ENCODE measurements at regions not wholly inside any gene's neighbourhood (a gene's known extent, or its start where the extent isn't known, plus 50 kb on each side); places are given as distances from the start of the nearest gene placed in this dataset.

DNA sequence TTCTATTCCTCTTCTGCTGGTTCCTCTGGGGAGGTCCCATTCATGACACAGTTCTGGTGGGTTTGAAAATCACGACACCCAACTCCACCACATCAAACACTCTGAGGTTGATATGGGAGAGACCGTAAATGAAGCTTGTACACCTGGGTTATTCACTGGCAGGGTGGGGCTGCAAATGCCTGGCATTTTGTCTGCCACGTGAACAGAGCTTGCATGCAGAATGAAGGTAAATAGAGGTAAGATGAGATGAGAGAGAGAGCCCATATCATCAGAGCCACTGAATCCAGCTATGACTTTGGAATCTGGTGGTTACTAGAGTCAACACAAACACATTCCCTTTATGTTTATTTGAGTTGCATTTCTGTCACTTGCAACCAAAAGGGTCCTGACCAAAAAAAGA, 97.4 kb downstream of the BANF2 start:
- Histone ChIP-seq H3K27ac (ENCODE audit: low read length) (no peak overlapping the region), H3K27me3 (ENCODE audit: control insufficient read depth in 1 of 2, insufficient read depth in 2 of 2, low read length in 2 of 2) (no peaks in the 10 kb centered on the region), H3K9ac (ENCODE audit: low read length in 2 of 2) (no peak overlapping the region), H3K4me3 (ENCODE audit: low read length in 2 of 2) (no peak overlapping the region), H3K9me3 (ENCODE audit: control insufficient read depth in 2 of 2, low read length in 2 of 2) (no peaks in the 10 kb centered on the region), H3K36me3 (ENCODE audit: control insufficient read depth in 2 of 2, insufficient read depth in 2 of 2, low read length in 2 of 2) (no peaks in the 10 kb centered on the region), H3K4me1 (ENCODE audit: control insufficient read depth, insufficient read depth, low read length) (peaks cover 27% of the 10 kb centered on the region)

DNA sequence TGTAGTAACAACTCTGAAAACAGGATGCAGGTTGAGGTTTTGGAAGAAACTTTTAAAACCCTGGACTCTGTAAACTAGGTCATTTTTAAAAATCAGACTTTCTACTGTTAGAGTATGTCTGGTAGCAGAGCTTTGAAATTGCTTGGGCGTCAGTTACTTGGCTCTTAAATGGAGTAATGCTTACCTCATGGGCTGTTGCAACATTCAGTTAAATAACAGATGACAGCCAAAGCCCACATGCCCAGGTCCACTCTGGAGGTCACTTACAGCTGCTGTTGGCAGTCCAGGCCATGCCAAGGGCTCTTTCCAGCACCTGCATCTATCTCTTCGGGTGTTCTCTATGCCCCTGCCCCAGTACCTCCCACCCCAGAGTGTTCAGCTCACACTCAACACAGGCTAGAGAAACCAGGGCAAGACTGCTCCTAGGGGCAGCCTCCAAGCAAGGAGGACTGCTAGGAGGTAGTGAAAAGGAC, 96.4 kb downstream of the BANF2 start:
- no peaks in the 10 kb centered on the region for H3K36me3 ChIP-seq (ENCODE audit: control insufficient read depth in 2 of 2, insufficient read depth in 2 of 2, low read length in 2 of 2)
- no peak overlapping the region for H3K4me3 ChIP-seq (ENCODE audit: low read length in 2 of 2)
- H3K27ac ChIP-seq (ENCODE audit: low read length), result peak overlapping the region; percentile 49
- H3K9ac ChIP-seq (ENCODE audit: low read length in 2 of 2), result no peak overlapping the region
- H3K9me3 ChIP-seq (ENCODE audit: control insufficient read depth in 2 of 2, low read length in 2 of 2), result no peaks in the 10 kb centered on the region
- peaks cover 27% of the 10 kb centered on the region for H3K4me1 ChIP-seq (ENCODE audit: control insufficient read depth, insufficient read depth, low read length)
- H3K27me3 ChIP-seq (ENCODE audit: control insufficient read depth in 1 of 2, insufficient read depth in 2 of 2, low read length in 2 of 2), result no peaks in the 10 kb centered on the region

DNA sequence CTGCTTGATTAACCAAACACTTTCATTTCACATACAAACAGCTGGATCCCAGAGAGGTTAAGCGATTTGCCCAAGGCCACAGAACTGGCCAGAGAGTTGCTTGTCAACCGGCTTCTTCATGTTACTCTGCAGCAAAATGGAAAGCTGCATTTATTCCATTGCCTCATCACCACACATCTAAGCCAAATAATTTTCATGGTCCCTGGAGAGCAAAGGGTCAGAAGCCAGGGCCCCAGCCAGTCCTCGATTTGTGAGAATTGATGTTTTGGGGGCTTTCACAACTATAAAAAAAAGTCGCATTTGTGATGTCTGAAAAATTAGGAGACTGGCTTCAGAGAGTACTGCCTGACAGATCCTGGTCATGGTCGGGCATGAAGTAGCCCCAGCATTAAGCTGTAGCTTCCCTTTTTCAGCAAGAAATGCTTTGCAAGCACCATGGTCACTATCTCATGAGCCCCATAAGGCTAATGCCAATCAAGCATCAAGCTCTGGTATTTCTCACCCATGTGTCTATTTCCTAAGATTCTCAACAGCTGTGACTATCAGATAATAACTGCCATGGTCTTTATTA, 95.8 kb downstream of the BANF2 start:
- Histone ChIP-seq H3K36me3 (ENCODE audit: control insufficient read depth in 2 of 2, insufficient read depth in 2 of 2, low read length in 2 of 2) (no peaks in the 10 kb centered on the region), H3K4me3 (ENCODE audit: low read length in 2 of 2) (no peak overlapping the region), H3K27me3 (ENCODE audit: control insufficient read depth in 1 of 2, insufficient read depth in 2 of 2, low read length in 2 of 2) (no peaks in the 10 kb centered on the region), H3K9me3 (ENCODE audit: control insufficient read depth in 2 of 2, low read length in 2 of 2) (no peaks in the 10 kb centered on the region), H3K27ac (ENCODE audit: low read length) (peak overlapping the region; percentile 49), H3K9ac (ENCODE audit: low read length in 2 of 2) (no peak overlapping the region), H3K4me1 (ENCODE audit: control insufficient read depth, insufficient read depth, low read length) (peaks cover 27% of the 10 kb centered on the region)

DNA sequence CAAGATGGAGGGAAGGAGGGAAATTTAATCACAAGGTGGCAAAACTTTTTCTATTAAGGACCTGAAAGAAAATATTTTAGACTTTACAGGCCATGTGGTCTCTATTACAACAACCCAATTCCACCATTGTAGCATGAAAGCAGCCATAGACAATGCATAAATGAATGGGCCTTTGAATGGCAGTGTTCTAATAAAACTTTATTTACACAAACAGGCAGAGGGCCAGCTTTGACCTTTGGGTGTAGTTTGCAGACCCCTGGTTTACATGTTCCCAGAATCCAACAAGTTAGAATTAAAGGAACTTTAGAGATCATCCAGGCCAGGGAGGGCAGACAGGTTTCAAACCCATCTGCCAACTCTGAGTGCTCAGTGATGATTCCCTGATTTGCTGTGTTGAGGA, 95.2 kb downstream of the BANF2 start:
- peak overlapping the region; percentile 49 for H3K27ac ChIP-seq (ENCODE audit: low read length)
- no peaks in the 10 kb centered on the region for H3K27me3 ChIP-seq (ENCODE audit: control insufficient read depth in 1 of 2, insufficient read depth in 2 of 2, low read length in 2 of 2)
- H3K4me3 ChIP-seq (ENCODE audit: low read length in 2 of 2), result no peak overlapping the region
- no peak overlapping the region for H3K9ac ChIP-seq (ENCODE audit: low read length in 2 of 2)
- no peaks in the 10 kb centered on the region for H3K36me3 ChIP-seq (ENCODE audit: control insufficient read depth in 2 of 2, insufficient read depth in 2 of 2, low read length in 2 of 2)
- peaks cover 27% of the 10 kb centered on the region for H3K4me1 ChIP-seq (ENCODE audit: control insufficient read depth, insufficient read depth, low read length)
- H3K9me3 ChIP-seq (ENCODE audit: control insufficient read depth in 2 of 2, low read length in 2 of 2), result no peaks in the 10 kb centered on the region

DNA sequence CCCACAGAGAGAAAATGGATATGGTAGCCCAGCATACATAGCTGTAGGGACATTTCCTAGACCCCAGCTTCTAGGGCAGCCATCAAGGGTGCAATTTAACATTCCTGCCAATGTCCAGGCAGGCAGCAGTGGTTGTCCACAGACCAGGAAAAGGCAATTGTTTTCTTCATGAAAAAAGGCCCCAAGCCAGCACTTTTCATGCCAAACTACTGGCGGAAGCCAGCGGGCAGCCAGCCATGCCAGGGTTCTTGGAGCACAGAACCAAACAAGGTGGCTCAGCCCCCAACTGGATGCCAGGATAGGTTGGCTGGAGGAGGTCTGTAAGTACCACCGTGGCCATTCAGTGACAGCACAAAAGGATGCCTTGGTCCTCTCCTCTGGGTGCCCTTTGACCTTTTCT, 94.6 kb downstream of the BANF2 start:
- no peak overlapping the region for H3K4me3 ChIP-seq (ENCODE audit: low read length in 2 of 2)
- peak overlapping the region; percentile 49 for H3K27ac ChIP-seq (ENCODE audit: low read length)
- no peaks in the 10 kb centered on the region for H3K27me3 ChIP-seq (ENCODE audit: control insufficient read depth in 1 of 2, insufficient read depth in 2 of 2, low read length in 2 of 2)

DNA sequence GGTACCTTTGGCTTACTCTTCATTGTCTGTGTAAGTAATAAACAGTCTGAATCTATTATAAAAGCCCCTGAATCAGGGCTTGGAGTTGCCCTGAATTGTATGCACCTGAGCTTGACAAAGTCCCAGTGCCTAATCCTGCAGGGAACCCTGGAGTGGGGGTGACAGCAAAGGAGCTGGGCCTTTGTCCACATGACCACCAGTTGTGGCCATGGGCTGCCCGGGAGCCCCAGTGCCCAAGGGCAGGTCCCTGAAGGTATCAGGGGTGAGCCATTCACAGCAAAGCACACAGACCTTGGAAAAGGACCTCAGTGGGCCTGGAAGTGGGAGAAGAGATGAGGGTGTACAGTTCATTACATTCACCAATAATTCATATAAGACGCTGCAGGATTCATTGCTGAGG, 94.2 kb downstream of the BANF2 start:
- Histone ChIP-seq H3K36me3 (ENCODE audit: control insufficient read depth in 2 of 2, insufficient read depth in 2 of 2, low read length in 2 of 2) (no peaks in the 10 kb centered on the region), H3K4me3 (ENCODE audit: low read length in 2 of 2) (no peak overlapping the region), H3K9ac (ENCODE audit: low read length in 2 of 2) (no peak overlapping the region), H3K27ac (ENCODE audit: low read length) (no peak overlapping the region), H3K27me3 (ENCODE audit: control insufficient read depth in 1 of 2, insufficient read depth in 2 of 2, low read length in 2 of 2) (no peaks in the 10 kb centered on the region), H3K4me1 (ENCODE audit: control insufficient read depth, insufficient read depth, low read length) (peaks cover 27% of the 10 kb centered on the region), H3K9me3 (ENCODE audit: control insufficient read depth in 2 of 2, low read length in 2 of 2) (no peaks in the 10 kb centered on the region)

More for the DNA sequence above, 94.6 kb downstream of the BANF2 start:
- no peaks in the 10 kb centered on the region for H3K9me3 ChIP-seq (ENCODE audit: control insufficient read depth in 2 of 2, low read length in 2 of 2)
- H3K36me3 ChIP-seq (ENCODE audit: control insufficient read depth in 2 of 2, insufficient read depth in 2 of 2, low read length in 2 of 2), result no peaks in the 10 kb centered on the region
- peaks cover 27% of the 10 kb centered on the region for H3K4me1 ChIP-seq (ENCODE audit: control insufficient read depth, insufficient read depth, low read length)
- H3K9ac ChIP-seq (ENCODE audit: low read length in 2 of 2), result no peak overlapping the region

DNA sequence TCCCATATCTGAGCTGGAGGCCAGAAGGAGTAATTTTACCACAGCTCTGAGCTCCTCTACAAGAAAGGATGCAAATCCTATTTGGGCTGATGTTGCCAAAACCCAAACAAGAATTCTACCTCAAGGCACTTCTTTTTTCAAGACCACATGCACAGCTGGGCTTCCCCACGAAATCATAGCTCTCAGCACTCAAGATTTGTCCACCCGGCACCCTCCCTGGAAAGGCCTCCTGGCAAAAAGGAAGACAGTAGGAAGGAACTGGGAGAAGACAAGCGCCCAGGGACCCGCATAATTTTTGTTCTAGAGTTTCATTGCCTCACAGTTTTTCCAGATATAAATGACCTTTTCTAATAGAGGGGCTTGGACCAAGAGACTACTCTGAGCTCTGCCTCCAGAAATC, 90.5 kb downstream of the BANF2 start:
- no peak overlapping the region for H3K4me3 ChIP-seq (ENCODE audit: low read length in 2 of 2)
- H3K27ac ChIP-seq (ENCODE audit: low read length), result no peak overlapping the region
- no peaks in the 10 kb centered on the region for H3K27me3 ChIP-seq (ENCODE audit: control insufficient read depth in 1 of 2, insufficient read depth in 2 of 2, low read length in 2 of 2)
- no peaks in the 10 kb centered on the region for H3K9me3 ChIP-seq (ENCODE audit: control insufficient read depth in 2 of 2, low read length in 2 of 2)
- H3K4me1 ChIP-seq (ENCODE audit: control insufficient read depth, insufficient read depth, low read length), result peaks cover 23% of the 10 kb centered on the region
- no peak overlapping the region for H3K9ac ChIP-seq (ENCODE audit: low read length in 2 of 2)
- no peaks in the 10 kb centered on the region for H3K36me3 ChIP-seq (ENCODE audit: control insufficient read depth in 2 of 2, insufficient read depth in 2 of 2, low read length in 2 of 2)

DNA sequence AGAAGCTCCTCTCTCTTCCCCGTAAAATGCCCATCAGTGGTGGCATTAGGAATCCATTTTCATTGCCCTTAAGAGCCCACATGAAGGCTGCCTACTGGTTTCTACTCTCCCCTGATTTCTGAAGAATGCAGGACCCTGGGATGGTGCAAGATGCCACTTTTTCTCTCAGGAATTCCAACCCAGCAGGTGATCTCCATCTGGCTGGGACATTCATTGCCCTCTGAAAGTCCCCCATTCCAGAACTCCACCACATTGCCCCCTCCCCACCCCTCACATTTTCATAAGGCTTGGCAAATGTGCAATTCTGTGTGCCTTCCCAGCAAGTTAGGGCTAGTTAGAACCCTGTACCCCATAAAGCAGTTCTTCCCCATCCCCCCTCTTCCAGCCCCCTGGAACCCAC, 88.0 kb downstream of the BANF2 start:
- Histone ChIP-seq H3K36me3 (ENCODE audit: control insufficient read depth in 2 of 2, insufficient read depth in 2 of 2, low read length in 2 of 2) (no peaks in the 10 kb centered on the region), H3K4me1 (ENCODE audit: control insufficient read depth, insufficient read depth, low read length) (peaks cover 10% of the 10 kb centered on the region), H3K27ac (ENCODE audit: low read length) (no peak overlapping the region), H3K9me3 (ENCODE audit: control insufficient read depth in 2 of 2, low read length in 2 of 2) (no peaks in the 10 kb centered on the region), H3K27me3 (ENCODE audit: control insufficient read depth in 1 of 2, insufficient read depth in 2 of 2, low read length in 2 of 2) (no peaks in the 10 kb centered on the region), H3K9ac (ENCODE audit: low read length in 2 of 2) (no peak overlapping the region), H3K4me3 (ENCODE audit: low read length in 2 of 2) (no peak overlapping the region)

DNA sequence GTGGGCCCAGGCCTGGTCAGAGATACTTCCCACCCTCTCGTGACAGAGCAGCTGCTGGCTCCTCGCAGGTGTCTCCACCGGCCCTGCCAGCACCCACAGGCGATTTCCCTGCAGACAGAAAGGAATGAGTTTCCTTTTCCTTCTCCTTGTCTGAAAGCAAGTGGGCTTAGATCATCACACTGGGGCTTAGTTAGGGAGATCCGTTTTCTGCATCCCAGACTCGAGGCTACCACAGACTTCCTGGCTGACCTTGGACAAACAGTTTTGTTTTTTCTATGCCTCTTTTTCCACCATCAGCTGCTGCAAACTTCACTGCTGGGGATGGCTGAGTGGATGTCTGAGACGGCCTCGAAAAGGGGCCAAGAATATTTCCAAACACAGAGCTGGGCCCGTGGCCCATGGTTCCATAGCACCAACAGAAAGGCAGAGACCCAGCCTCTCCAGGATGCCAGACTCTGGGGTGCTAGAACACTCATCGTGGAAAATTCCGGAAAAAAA, 86.5 kb downstream of the BANF2 start:
- H3K27ac ChIP-seq (ENCODE audit: low read length), result no peak overlapping the region
- peak overlapping the region in 1 of 2 donors; percentile 47 for H3K9ac ChIP-seq (ENCODE audit: low read length in 2 of 2)
- no peaks in the 10 kb centered on the region for H3K9me3 ChIP-seq (ENCODE audit: control insufficient read depth in 2 of 2, low read length in 2 of 2)
- H3K27me3 ChIP-seq (ENCODE audit: control insufficient read depth in 1 of 2, insufficient read depth in 2 of 2, low read length in 2 of 2), result no peaks in the 10 kb centered on the region
- H3K4me1 ChIP-seq (ENCODE audit: control insufficient read depth, insufficient read depth, low read length), result peaks cover 10% of the 10 kb centered on the region
- H3K36me3 ChIP-seq (ENCODE audit: control insufficient read depth in 2 of 2, insufficient read depth in 2 of 2, low read length in 2 of 2), result no peaks in the 10 kb centered on the region
- peak overlapping the region in 1 of 2 donors; percentile 22 for H3K4me3 ChIP-seq (ENCODE audit: low read length in 2 of 2)
